ENCODE measurements at regions not wholly inside any gene's neighbourhood (a gene's known extent, or its start where the extent isn't known, plus 50 kb on each side); places are given as distances from the start of the nearest gene placed in this dataset.

DNA sequence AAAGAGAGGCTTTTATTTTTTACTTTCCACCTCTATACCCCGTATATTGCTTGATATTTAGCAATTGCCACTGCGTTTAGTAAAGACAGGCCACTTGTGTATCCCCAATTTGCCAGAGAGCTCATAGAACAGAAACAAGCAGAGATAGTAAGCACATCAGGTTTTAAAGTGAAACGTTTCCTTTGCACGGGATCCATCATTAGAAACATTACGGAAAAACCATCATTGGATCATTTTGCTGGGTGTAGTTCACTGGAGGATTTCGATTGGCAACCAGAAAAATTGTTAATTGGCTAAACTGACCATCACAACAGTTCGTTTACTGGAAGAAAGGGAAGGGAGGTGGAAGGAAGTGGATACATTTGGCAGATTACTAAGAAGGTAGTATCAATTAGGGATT, 149.4 kb upstream of the STK32A start:
- no peak for TF ChIP-seq FOXK2 (IDR thresholded peaks at IDR 0.05)
- TF ChIP-seq NFRKB (IDR thresholded peaks at IDR 0.05) = no peak
- no peak for TF ChIP-seq SUZ12 (IDR thresholded peaks at IDR 0.05)
- no peak for TF ChIP-seq FOXM1 (IDR thresholded peaks at IDR 0.05; ENCODE audit: borderline replicate concordance)
- no peak for TF ChIP-seq TARDBP (IDR thresholded peaks at IDR 0.05)
- no peak for TF ChIP-seq ZNF384 (IDR thresholded peaks at IDR 0.05)
- no peak for TF ChIP-seq LEF1 (IDR thresholded peaks at IDR 0.05; ENCODE audit: borderline replicate concordance)
- no peak for TF ChIP-seq PKNOX1 (IDR thresholded peaks at IDR 0.05)
- TF ChIP-seq CTBP1 (IDR thresholded peaks at IDR 0.05; ENCODE audit: borderline replicate concordance) = no peak
- TF ChIP-seq L3MBTL2 (conservative IDR thresholded peaks at IDR 0.05) = no peak
- no peak for TF ChIP-seq FOXA1 (IDR thresholded peaks at IDR 0.05)
- TF ChIP-seq HDGF (IDR thresholded peaks at IDR 0.05; ENCODE audit: borderline replicate concordance) = no peak
- TF ChIP-seq ARNT (IDR thresholded peaks at IDR 0.05) = no peak
- no peak for TF ChIP-seq ELF4 (IDR thresholded peaks at IDR 0.05)
- TF ChIP-seq BHLHE40 (IDR thresholded peaks at IDR 0.05; ENCODE audit: borderline replicate concordance) = no peak
- no peak for TF ChIP-seq SP1 (IDR thresholded peaks at IDR 0.05)
- ChIA-PET CTCF (no interaction called here), POLR2A (no interaction called here)
- DNase-seq (ENCODE audit: extremely low spot score) = no peak

DNA sequence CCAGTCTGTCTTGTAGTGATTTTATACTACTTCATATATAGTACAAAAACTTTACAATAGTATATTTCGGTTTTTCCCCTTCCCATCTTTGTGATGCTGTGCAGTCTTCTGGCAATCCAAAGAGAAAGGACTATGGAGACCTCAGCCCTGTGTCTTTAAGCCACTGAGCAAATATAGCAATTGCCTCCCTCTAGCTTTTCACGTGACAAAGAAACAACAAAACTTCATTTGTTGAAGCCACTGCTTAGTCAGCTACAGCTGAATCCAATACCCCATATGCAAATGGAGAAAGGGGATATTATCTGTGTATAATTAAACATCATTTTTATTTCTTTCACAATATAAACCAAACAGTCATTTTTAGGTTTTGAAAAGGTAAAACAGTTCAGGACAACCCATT, 142.8 kb upstream of the STK32A start:
- ChIA-PET CTCF (no interaction called here), POLR2A (no interaction called here)
- no peak for DNase-seq (ENCODE audit: extremely low spot score)
- no peak for TF ChIP-seq TARDBP (IDR thresholded peaks at IDR 0.05)

DNA sequence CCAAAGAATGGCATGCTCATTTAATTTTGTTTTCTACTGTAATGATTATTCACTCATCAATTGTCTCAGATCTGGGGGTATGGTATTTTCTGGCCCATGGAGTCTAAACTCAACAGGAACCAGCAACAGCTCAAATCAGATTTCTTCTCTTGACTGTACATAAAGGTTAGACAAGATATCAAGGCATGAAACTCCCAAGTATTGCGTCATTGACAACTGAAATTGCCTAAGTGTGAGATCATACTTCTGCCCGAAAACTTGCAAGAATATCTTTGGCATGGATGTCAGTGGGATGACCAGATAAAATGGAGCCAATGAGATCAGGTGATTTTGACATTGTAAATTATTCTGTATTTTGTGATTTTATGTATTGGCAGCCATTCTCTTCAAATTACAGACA, 141.7 kb upstream of the STK32A start:
- TF ChIP-seq FOXM1 (IDR thresholded peaks at IDR 0.05; ENCODE audit: borderline replicate concordance) (no peak), NFRKB (IDR thresholded peaks at IDR 0.05) (no peak), TARDBP (IDR thresholded peaks at IDR 0.05) (no peak), LEF1 (IDR thresholded peaks at IDR 0.05; ENCODE audit: borderline replicate concordance) (no peak), HDGF (IDR thresholded peaks at IDR 0.05; ENCODE audit: borderline replicate concordance) (no peak), L3MBTL2 (conservative IDR thresholded peaks at IDR 0.05) (no peak), ARNT (IDR thresholded peaks at IDR 0.05) (no peak), SP1 (IDR thresholded peaks at IDR 0.05) (no peak), PKNOX1 (IDR thresholded peaks at IDR 0.05) (no peak), CTBP1 (IDR thresholded peaks at IDR 0.05; ENCODE audit: borderline replicate concordance) (no peak), FOXA1 (IDR thresholded peaks at IDR 0.05) (no peak), ELF4 (IDR thresholded peaks at IDR 0.05) (no peak), FOXK2 (IDR thresholded peaks at IDR 0.05) (no peak), BHLHE40 (IDR thresholded peaks at IDR 0.05; ENCODE audit: borderline replicate concordance) (no peak), SUZ12 (IDR thresholded peaks at IDR 0.05) (no peak), ZNF384 (IDR thresholded peaks at IDR 0.05) (no peak)
- POLR2A ChIA-PET = no interaction called here
- DNase-seq (ENCODE audit: extremely low spot score) = no peak
- CTCF ChIA-PET = no interaction called here

- no peak for DNase-seq (ENCODE audit: extremely low spot score)
- POLR2A ChIA-PET = no interaction called here
- TF ChIP-seq HDGF (IDR thresholded peaks at IDR 0.05; ENCODE audit: borderline replicate concordance) (no peak), SP1 (IDR thresholded peaks at IDR 0.05) (no peak), SUZ12 (IDR thresholded peaks at IDR 0.05) (no peak), TARDBP (IDR thresholded peaks at IDR 0.05) (no peak), L3MBTL2 (conservative IDR thresholded peaks at IDR 0.05) (no peak), FOXK2 (IDR thresholded peaks at IDR 0.05) (no peak), PKNOX1 (IDR thresholded peaks at IDR 0.05) (no peak), CTBP1 (IDR thresholded peaks at IDR 0.05; ENCODE audit: borderline replicate concordance) (no peak), BHLHE40 (IDR thresholded peaks at IDR 0.05; ENCODE audit: borderline replicate concordance) (no peak), ELF4 (IDR thresholded peaks at IDR 0.05) (no peak), NFRKB (IDR thresholded peaks at IDR 0.05) (no peak), LEF1 (IDR thresholded peaks at IDR 0.05; ENCODE audit: borderline replicate concordance) (no peak), ZNF384 (IDR thresholded peaks at IDR 0.05) (no peak), FOXM1 (IDR thresholded peaks at IDR 0.05; ENCODE audit: borderline replicate concordance) (no peak), ARNT (IDR thresholded peaks at IDR 0.05) (no peak), FOXA1 (IDR thresholded peaks at IDR 0.05) (no peak)
- CTCF ChIA-PET = no interaction called here
Observed at GRCh38 chr5:147095740-147096139, 139.1 kb upstream of the STK32A start.

GRCh38 chr5:147098233-147098790, 136.5 kb upstream of the STK32A start:
- no peak for TF ChIP-seq FOXA1 (IDR thresholded peaks at IDR 0.05)
- TF ChIP-seq TARDBP (IDR thresholded peaks at IDR 0.05) = no peak
- TF ChIP-seq L3MBTL2 (conservative IDR thresholded peaks at IDR 0.05) = no peak
- no peak for TF ChIP-seq SP1 (IDR thresholded peaks at IDR 0.05)
- no peak for TF ChIP-seq HDGF (IDR thresholded peaks at IDR 0.05; ENCODE audit: borderline replicate concordance)
- TF ChIP-seq LEF1 (IDR thresholded peaks at IDR 0.05; ENCODE audit: borderline replicate concordance) = no peak
- TF ChIP-seq ELF4 (IDR thresholded peaks at IDR 0.05) = no peak
- TF ChIP-seq ARNT (IDR thresholded peaks at IDR 0.05) = no peak
- no peak for TF ChIP-seq NFRKB (IDR thresholded peaks at IDR 0.05)
- no peak for TF ChIP-seq CTBP1 (IDR thresholded peaks at IDR 0.05; ENCODE audit: borderline replicate concordance)
- TF ChIP-seq PKNOX1 (IDR thresholded peaks at IDR 0.05) = no peak
- no peak for TF ChIP-seq FOXM1 (IDR thresholded peaks at IDR 0.05; ENCODE audit: borderline replicate concordance)
- TF ChIP-seq FOXK2 (IDR thresholded peaks at IDR 0.05) = no peak
- no peak for TF ChIP-seq ZNF384 (IDR thresholded peaks at IDR 0.05)
- TF ChIP-seq BHLHE40 (IDR thresholded peaks at IDR 0.05; ENCODE audit: borderline replicate concordance) = no peak
- no peak for TF ChIP-seq SUZ12 (IDR thresholded peaks at IDR 0.05)
- DNase-seq (ENCODE audit: extremely low spot score) = peak; percentile 19
- POLR2A ChIA-PET = no interaction called here
- CTCF ChIA-PET = interaction anchor here (0.6 to 3.8 kb wide), 5 partner anchors 16 to 91 kb away, joined by 3 to 20 read pairs (median 3); no protein-coding TSS in a partner anchor

Measured in HEK293T (cell line).